K562 (cell line): ENCODE measurements at regions not wholly inside any gene's neighbourhood (a gene's known extent, or its start where the extent isn't known, plus 50 kb on each side); places are given as distances from the start of the nearest gene placed in this dataset.

Experiments used
- ARID3B ChIP-seq: fragments of 250-450 bp; sonication (Bioruptor Pico); IDR thresholded peaks from 2 replicates; pipeline ENCODE4 v1.4.0; 2020; ENCODE audit warnings: borderline replicate concordance
- ATF1 ChIP-seq, 2 experiments: fragments of 450-650 bp in 1 of 2; IDR thresholded peaks; 2 replicates each; pipeline ENCODE4 v1.6.1; 2016; ENCODE audit warnings: missing compliant biosample characterization in 1 of 2, missing genetic modification characterization in 1 of 2
- CSDE1 ChIP-seq, 2 experiments: fragments of 450-650 bp; IDR thresholded peaks; 2 replicates each; pipeline ENCODE4 v1.6.1; 2016; ENCODE audit warnings: mild to moderate bottlenecking in 1 of 2
- CTCF ChIP-seq, 3 experiments: IDR thresholded peaks in 2 of 3; conservative IDR thresholded peaks in 1 of 3; 2 replicates each; pipeline ENCODE4 v1.5.1; 2011 to 2012; ENCODE audit warnings: low read length in 3 of 3, mild to moderate bottlenecking in 3 of 3, control low read depth in 2 of 3, improper control_type of control experiment in 1 of 3, inconsistent platforms in 1 of 3, low read depth in 1 of 3, mixed read lengths in 1 of 3, moderate library complexity in 1 of 3; ENCODE audit not compliant: insufficient read depth in 2 of 3
- FOXP4 ChIP-seq: sonication (generic); formaldehyde crosslinking; IDR thresholded peaks from 2 replicates; pipeline ENCODE4 v1.8.0; 2022; ENCODE audit warnings: mild to moderate bottlenecking, missing genetic modification reagents, borderline replicate concordance
- NR2C2 ChIP-seq, 2 experiments: fragments of 200-800 bp in 1 of 2; sonication (Bioruptor generic) in 1 of 2; sonication (generic) in 1 of 2; formaldehyde crosslinking in 1 of 2; IDR thresholded peaks; 2 replicates each; pipeline versions ENCODE4 v1.6.1 to v1.8.0; 2016 to 2022; ENCODE audit warnings: mild to moderate bottlenecking in 1 of 2, missing compliant biosample characterization in 1 of 2, missing genetic modification characterization in 1 of 2, missing genetic modification reagents in 1 of 2
- RFX5 ChIP-seq: IDR thresholded peaks from 2 replicates; pipeline ENCODE4 v1.6.1; 2011; ENCODE audit warnings: low read depth, mild to moderate bottlenecking, improper control_type of control experiment, low read length
- SIN3A ChIP-seq, 2 experiments: fragments of 150-350 bp in 1 of 2; IDR thresholded peaks; 2 replicates each; pipeline ENCODE4 v1.6.1; 2011 to 2016; ENCODE audit warnings: borderline replicate concordance in 2 of 2, low read depth in 2 of 2, low read length in 2 of 2, mild to moderate bottlenecking in 2 of 2, moderate library complexity in 2 of 2; ENCODE audit not compliant: control insufficient read depth in 1 of 2
- SP1 ChIP-seq: sonication (generic); formaldehyde crosslinking; IDR thresholded peaks from 2 replicates; pipeline ENCODE4 v1.8.1; 2022; ENCODE audit warnings: mild to moderate bottlenecking, missing genetic modification reagents
- TCF7L2 ChIP-seq: fragments of 150-350 bp; IDR thresholded peaks from 2 replicates; pipeline ENCODE4 v1.6.1; 2016; ENCODE audit warnings: low read depth, mild to moderate bottlenecking, low read length, moderate library complexity
- TEAD4 ChIP-seq, 2 experiments: sonication (generic) in 1 of 2; formaldehyde crosslinking in 1 of 2; IDR thresholded peaks; 2 replicates each; pipeline versions ENCODE4 v1.6.1 to v1.8.0; 2012 to 2022; ENCODE audit warnings: borderline replicate concordance in 1 of 2, inconsistent platforms in 1 of 2, low read length in 1 of 2, mild to moderate bottlenecking in 1 of 2, missing genetic modification reagents in 1 of 2
- ZNF175 ChIP-seq: fragments of 200-800 bp; sonication (Bioruptor generic); IDR thresholded peaks from 2 replicates; pipeline ENCODE4 v1.6.1; 2016; ENCODE audit warnings: low read depth, mild to moderate bottlenecking, missing genetic modification characterization, missing compliant biosample characterization
- ZNF316 ChIP-seq: fragments of 450-650 bp; IDR thresholded peaks from 2 replicates; pipeline ENCODE4 v1.6.1; 2016

GRCh38 chr9:7237473-7238246, 479.9 kb downstream of the KDM4C start:
- TF ChIP-seq RFX5 (no peak), CSDE1 (IDR thresholded peaks at IDR 0.05) (no peak), NR2C2 (CRISPR knock-in tag; IDR thresholded peaks at IDR 0.05) (no peak), NR2C2 (tag; IDR thresholded peaks at IDR 0.05) (no peak), CTCF (IDR thresholded peaks at IDR 0.05 in 2 of 3, conservative IDR thresholded peaks at IDR 0.05 in 1 of 3; ENCODE audit: insufficient read depth in 2 of 3, low read depth in 1 of 3, low read length in 3 of 3) (no peak), ZNF175 (no peak), TCF7L2 (no peak), FOXP4 (CRISPR knock-in tag) (no peak), TEAD4 (IDR thresholded peaks at IDR 0.05; ENCODE audit: low read length) (no peak), TEAD4 (CRISPR knock-in tag; IDR thresholded peaks at IDR 0.05; ENCODE audit: borderline replicate concordance) (no peak), SP1 (CRISPR knock-in tag) (no peak), ATF1 (CRISPR knock-in tag; IDR thresholded peaks at IDR 0.05) (no peak), ATF1 (tag; IDR thresholded peaks at IDR 0.05) (no peak), ARID3B (no peak), ZNF316 (no peak), SIN3A (IDR thresholded peaks at IDR 0.05; ENCODE audit: borderline replicate concordance in 2 of 2, control insufficient read depth in 1 of 2, low read depth in 2 of 2, low read length in 2 of 2) (no peak)
